ENCODE measurements at regions not wholly inside any gene's neighbourhood (a gene's known extent, or its start where the extent isn't known, plus 50 kb on each side); places are given as distances from the start of the nearest gene placed in this dataset.

GRCh38 chr1:29824511-29825273 is 588.4 kb downstream of the PTPRU start:
- no peak for TF ChIP-seq POLR2AphosphoS5 (IDR thresholded peaks at IDR 0.05; ENCODE audit: low read depth, low read length)
- no peak for TF ChIP-seq FOXP2 (optimal IDR thresholded peaks at IDR 0.05; ENCODE audit: borderline replicate concordance, extremely low read depth, extremely low read length, insufficient read depth)
- TF ChIP-seq, protein P1, sequence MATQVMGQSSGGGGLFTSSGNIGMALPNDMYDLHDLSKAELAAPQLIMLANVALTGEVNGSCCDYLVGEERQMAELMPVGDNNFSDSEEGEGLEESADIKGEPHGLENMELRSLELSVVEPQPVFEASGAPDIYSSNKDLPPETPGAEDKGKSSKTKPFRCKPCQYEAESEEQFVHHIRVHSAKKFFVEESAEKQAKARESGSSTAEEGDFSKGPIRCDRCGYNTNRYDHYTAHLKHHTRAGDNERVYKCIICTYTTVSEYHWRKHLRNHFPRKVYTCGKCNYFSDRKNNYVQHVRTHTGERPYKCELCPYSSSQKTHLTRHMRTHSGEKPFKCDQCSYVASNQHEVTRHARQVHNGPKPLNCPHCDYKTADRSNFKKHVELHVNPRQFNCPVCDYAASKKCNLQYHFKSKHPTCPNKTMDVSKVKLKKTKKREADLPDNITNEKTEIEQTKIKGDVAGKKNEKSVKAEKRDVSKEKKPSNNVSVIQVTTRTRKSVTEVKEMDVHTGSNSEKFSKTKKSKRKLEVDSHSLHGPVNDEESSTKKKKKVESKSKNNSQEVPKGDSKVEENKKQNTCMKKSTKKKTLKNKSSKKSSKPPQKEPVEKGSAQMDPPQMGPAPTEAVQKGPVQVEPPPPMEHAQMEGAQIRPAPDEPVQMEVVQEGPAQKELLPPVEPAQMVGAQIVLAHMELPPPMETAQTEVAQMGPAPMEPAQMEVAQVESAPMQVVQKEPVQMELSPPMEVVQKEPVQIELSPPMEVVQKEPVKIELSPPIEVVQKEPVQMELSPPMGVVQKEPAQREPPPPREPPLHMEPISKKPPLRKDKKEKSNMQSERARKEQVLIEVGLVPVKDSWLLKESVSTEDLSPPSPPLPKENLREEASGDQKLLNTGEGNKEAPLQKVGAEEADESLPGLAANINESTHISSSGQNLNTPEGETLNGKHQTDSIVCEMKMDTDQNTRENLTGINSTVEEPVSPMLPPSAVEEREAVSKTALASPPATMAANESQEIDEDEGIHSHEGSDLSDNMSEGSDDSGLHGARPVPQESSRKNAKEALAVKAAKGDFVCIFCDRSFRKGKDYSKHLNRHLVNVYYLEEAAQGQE (IDR thresholded peaks at IDR 0.05; ENCODE audit: insufficient read depth in 1 of 2, low read depth in 2 of 2, low read length in 2 of 2) = no peak
- no peak for TF ChIP-seq TAF1 (IDR thresholded peaks at IDR 0.05; ENCODE audit: borderline replicate concordance, insufficient read depth, low read length)
- TF ChIP-seq SIN3A (IDR thresholded peaks at IDR 0.05; ENCODE audit: borderline replicate concordance, insufficient read depth, low read length) = no peak

DNA sequence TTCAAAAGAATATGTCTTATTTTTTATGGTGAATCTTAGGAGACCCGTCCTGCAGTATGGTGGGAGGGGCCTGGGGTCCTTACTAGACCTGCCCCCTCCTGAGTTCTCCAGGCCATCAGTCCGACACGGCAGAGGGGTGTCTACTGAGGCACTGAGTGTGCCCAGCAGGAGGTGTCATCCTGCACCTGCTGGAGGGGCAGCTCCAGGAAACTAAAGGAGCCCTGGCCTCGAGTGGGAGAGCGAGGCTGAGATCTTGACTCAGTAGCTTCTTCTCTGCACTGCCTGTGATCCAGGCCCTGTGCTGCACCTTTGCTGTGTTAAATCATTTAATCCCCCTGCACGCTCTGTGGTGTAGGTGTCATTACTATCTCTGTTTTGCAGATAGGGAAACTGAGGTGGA is 587.7 kb downstream of the PTPRU start:
- TF ChIP-seq SIN3A (IDR thresholded peaks at IDR 0.05; ENCODE audit: borderline replicate concordance, insufficient read depth, low read length) = no peak
- no peak for TF ChIP-seq TAF1 (IDR thresholded peaks at IDR 0.05; ENCODE audit: borderline replicate concordance, insufficient read depth, low read length)
- TF ChIP-seq POLR2AphosphoS5 (IDR thresholded peaks at IDR 0.05; ENCODE audit: low read depth, low read length) = no peak
- no peak for TF ChIP-seq FOXP2 (optimal IDR thresholded peaks at IDR 0.05; ENCODE audit: borderline replicate concordance, extremely low read depth, extremely low read length, insufficient read depth)
- TF ChIP-seq, protein P1 (IDR thresholded peaks at IDR 0.05; ENCODE audit: insufficient read depth in 1 of 2, low read depth in 2 of 2, low read length in 2 of 2) = no peak

- TF ChIP-seq POLR2AphosphoS5 (IDR thresholded peaks at IDR 0.05; ENCODE audit: low read depth, low read length) = no peak
- TF ChIP-seq SIN3A (IDR thresholded peaks at IDR 0.05; ENCODE audit: borderline replicate concordance, insufficient read depth, low read length) = no peak
- no peak for TF ChIP-seq TAF1 (IDR thresholded peaks at IDR 0.05; ENCODE audit: borderline replicate concordance, insufficient read depth, low read length)
- TF ChIP-seq, protein P1 (IDR thresholded peaks at IDR 0.05; ENCODE audit: insufficient read depth in 1 of 2, low read depth in 2 of 2, low read length in 2 of 2) = no peak
- no peak for TF ChIP-seq FOXP2 (optimal IDR thresholded peaks at IDR 0.05; ENCODE audit: borderline replicate concordance, extremely low read depth, extremely low read length, insufficient read depth)
Observed at GRCh38 chr1:29823561-29823960, 587.2 kb downstream of the PTPRU start.

DNA sequence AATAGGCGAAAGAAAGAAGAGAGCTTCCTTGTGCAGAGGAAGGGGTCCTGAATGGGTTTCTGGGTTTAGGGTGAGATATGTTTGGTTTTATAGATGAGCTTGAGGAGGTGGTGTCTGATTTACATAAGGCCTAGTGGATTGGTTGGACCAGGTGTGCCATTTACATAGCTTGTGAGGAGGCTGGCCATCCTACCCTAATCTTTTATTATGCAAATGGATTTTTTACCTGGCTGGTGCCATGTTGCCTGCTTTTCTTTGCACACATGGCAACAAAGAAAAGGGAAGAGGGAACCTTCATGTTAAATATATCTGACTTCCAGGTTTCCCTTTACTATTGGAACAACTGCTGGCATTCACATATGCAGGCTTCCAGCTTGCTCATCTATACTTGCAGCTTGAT is 585.3 kb downstream of the PTPRU start:
- TF ChIP-seq TAF1 (IDR thresholded peaks at IDR 0.05; ENCODE audit: borderline replicate concordance, insufficient read depth, low read length) (no peak), FOXP2 (optimal IDR thresholded peaks at IDR 0.05; ENCODE audit: borderline replicate concordance, extremely low read depth, extremely low read length, insufficient read depth) (no peak), POLR2AphosphoS5 (IDR thresholded peaks at IDR 0.05; ENCODE audit: low read depth, low read length) (no peak), SIN3A (IDR thresholded peaks at IDR 0.05; ENCODE audit: borderline replicate concordance, insufficient read depth, low read length) (no peak)
- TF ChIP-seq, protein P1 (IDR thresholded peaks at IDR 0.05; ENCODE audit: insufficient read depth in 1 of 2, low read depth in 2 of 2, low read length in 2 of 2) = no peak

All from PFSK-1 (cell line).